Choroid plexus epithelial cell (primary cell): ENCODE measurements at regions not wholly inside any gene's neighbourhood (a gene's known extent, or its start where the extent isn't known, plus 50 kb on each side); places are given as distances from the start of the nearest gene placed in this dataset.

Experiments used
- DNase-seq: peaks from one replicate; pipeline ENCODE4 v3.0.0-alpha.2; 2010; ENCODE audit warnings: low read depth
- H3K4me3 ChIP-seq: 2 replicates; pipeline ENCODE4 v1.5.1; 2011; ENCODE audit warnings: low read depth, mild to moderate bottlenecking, control low read depth, low read length, moderate library complexity
- TF ChIP-seq, protein P1 (sequence below): conservative IDR thresholded peaks from 2 replicates; pipeline ENCODE4 v1.5.1; 2011; ENCODE audit warnings: low read depth, mild to moderate bottlenecking, control low read depth, inconsistent platforms, low read length, moderate library complexity

DNA sequence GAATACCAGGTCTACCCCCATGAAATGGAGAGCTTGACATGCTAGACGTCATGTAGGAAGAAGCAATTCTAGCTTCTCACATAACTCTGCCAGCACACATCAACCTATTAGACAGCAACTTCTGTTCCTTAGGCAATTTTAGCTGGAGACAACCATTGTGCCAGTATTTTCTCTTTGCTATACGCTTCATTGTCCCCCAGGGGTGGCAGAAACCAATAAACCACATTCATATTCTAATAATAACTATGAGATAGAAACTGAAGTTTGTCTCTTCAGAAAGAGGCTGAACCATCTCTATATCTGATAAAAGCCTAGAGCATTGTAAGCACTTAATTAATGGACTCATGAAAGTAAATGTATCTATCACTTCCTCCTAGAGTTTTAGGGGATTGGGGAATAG is 278.6 kb downstream of the FOXG1 start:
- TF ChIP-seq, protein P1, sequence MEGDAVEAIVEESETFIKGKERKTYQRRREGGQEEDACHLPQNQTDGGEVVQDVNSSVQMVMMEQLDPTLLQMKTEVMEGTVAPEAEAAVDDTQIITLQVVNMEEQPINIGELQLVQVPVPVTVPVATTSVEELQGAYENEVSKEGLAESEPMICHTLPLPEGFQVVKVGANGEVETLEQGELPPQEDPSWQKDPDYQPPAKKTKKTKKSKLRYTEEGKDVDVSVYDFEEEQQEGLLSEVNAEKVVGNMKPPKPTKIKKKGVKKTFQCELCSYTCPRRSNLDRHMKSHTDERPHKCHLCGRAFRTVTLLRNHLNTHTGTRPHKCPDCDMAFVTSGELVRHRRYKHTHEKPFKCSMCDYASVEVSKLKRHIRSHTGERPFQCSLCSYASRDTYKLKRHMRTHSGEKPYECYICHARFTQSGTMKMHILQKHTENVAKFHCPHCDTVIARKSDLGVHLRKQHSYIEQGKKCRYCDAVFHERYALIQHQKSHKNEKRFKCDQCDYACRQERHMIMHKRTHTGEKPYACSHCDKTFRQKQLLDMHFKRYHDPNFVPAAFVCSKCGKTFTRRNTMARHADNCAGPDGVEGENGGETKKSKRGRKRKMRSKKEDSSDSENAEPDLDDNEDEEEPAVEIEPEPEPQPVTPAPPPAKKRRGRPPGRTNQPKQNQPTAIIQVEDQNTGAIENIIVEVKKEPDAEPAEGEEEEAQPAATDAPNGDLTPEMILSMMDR, result no peak
- no peak overlapping the region for H3K4me3 ChIP-seq
- DNase-seq, result no peak

GRCh38 chr14:29054119-29054518 is 287.5 kb downstream of the FOXG1 start:
- H3K4me3 ChIP-seq, result no peak overlapping the region
- TF ChIP-seq, protein P1, result no peak
- peak; percentile 13 for DNase-seq

GRCh38 chr14:29056041-29056566 is 289.5 kb downstream of the FOXG1 start:
- no peak overlapping the region for H3K4me3 ChIP-seq
- no peak for DNase-seq
- TF ChIP-seq, protein P1, result no peak

DNA sequence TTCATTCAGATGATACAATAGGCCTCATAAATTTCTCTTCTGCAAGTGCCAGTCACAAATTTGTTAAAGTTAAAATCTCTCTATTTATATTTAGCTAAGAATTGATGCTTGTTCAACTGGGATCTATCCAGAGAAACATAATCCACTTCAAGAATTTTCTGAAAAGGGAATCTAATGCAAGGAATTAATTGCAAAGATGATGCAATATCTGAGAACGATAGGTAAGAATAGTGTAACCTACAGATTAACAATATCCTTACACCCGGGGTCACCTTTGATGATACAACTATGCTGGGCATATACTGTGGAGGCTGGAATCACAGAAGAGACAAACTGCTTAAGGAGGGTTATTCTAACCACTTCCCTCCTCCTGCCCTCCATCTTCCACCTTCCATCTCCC is 295.1 kb downstream of the FOXG1 start:
- no peak for DNase-seq
- no peak overlapping the region for H3K4me3 ChIP-seq
- TF ChIP-seq, protein P1, result no peak

DNA sequence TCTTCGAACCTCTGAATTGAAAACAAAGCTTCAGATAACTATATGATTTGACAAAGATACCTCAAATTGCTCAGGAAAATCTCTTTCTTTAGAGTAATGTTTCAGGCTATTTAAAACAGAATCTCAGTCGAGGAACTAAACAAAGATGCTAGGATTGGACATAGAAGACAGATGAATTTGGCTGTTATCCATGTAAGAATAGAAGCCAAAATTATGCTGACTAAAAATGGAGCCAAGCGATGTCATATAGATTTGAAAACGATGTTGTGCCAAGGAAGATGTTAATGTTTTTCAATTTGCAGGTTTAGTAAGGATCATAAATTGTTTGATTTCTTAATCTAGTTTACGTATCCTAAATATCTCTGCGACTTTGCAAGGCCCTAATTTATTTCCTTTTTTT is 295.9 kb downstream of the FOXG1 start:
- TF ChIP-seq, protein P1, result no peak
- DNase-seq, result no peak
- no peak overlapping the region for H3K4me3 ChIP-seq

- no peak for DNase-seq
- TF ChIP-seq, protein P1, result no peak
- no peak overlapping the region for H3K4me3 ChIP-seq
Measured at GRCh38 chr14:29062976-29063375, 296.4 kb downstream of the FOXG1 start.

- no peak overlapping the region for H3K4me3 ChIP-seq
- no peak for DNase-seq
- TF ChIP-seq, protein P1, result no peak
Measured at GRCh38 chr14:29064305-29064900, 297.8 kb downstream of the FOXG1 start.
